IPS-15b (cell line): ENCODE measurements at regions not wholly inside any gene's neighbourhood (a gene's known extent, or its start where the extent isn't known, plus 50 kb on each side); places are given as distances from the start of the nearest gene placed in this dataset.

ENCODE experiments used
- H3K27me3 ChIP-seq: one replicate; pipeline ENCODE4 v1.6.1; 2013; ENCODE audit warnings: low read length; ENCODE audit not compliant: control insufficient read depth, insufficient read depth
- H3K36me3 ChIP-seq: one replicate; pipeline ENCODE4 v1.6.1; 2013; ENCODE audit warnings: low read length; ENCODE audit not compliant: control insufficient read depth, insufficient read depth
- H3K4me1 ChIP-seq: one replicate; pipeline ENCODE4 v1.6.1; 2013; ENCODE audit warnings: mild to moderate bottlenecking, low read length; ENCODE audit not compliant: control insufficient read depth, insufficient read depth
- H3K4me3 ChIP-seq: one replicate; pipeline ENCODE4 v1.5.1; 2013; ENCODE audit warnings: low read depth, low read length
- H3K9ac ChIP-seq: one replicate; pipeline ENCODE4 v1.6.1; 2013; ENCODE audit warnings: low read depth, mild to moderate bottlenecking, low read length
- H3K9me3 ChIP-seq: one replicate; pipeline ENCODE4 v1.6.1; 2013; ENCODE audit warnings: mild to moderate bottlenecking, low read length; ENCODE audit not compliant: control insufficient read depth, insufficient read depth

GRCh38 chr1:115173151-115173550, 83.8 kb upstream of the TSPAN2 start:
- H3K36me3 ChIP-seq: no peaks in the 10 kb centered on the region
- H3K4me1 ChIP-seq: no peaks in the 10 kb centered on the region
- H3K9me3 ChIP-seq: no peaks in the 10 kb centered on the region
- no peak overlapping the region for H3K9ac ChIP-seq
- H3K27me3 ChIP-seq: no peaks in the 10 kb centered on the region
- H3K4me3 ChIP-seq: no peak overlapping the region

DNA sequence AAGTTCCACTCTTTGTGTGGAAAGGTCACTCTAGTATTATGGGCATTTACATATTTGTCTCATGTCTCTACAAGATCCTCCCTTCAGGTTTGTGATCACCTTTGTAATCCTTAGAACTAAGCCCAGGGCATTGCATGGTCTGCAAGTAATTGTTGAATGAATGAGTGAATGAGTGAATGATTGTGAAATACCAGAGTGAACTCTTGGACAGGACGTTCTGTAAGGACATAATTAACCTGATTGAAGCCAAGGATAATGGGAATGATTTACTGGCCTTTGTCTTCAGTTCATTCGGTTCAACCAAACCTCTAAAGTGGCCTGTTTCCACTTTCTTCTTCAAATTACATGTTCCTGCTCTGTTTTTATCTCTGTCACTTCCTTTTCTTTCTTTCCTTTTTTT, 83.0 kb upstream of the TSPAN2 start:
- Histone ChIP-seq H3K9ac (no peak overlapping the region), H3K4me1 (no peaks in the 10 kb centered on the region), H3K36me3 (no peaks in the 10 kb centered on the region), H3K4me3 (no peak overlapping the region), H3K27me3 (no peaks in the 10 kb centered on the region), H3K9me3 (no peaks in the 10 kb centered on the region)

DNA sequence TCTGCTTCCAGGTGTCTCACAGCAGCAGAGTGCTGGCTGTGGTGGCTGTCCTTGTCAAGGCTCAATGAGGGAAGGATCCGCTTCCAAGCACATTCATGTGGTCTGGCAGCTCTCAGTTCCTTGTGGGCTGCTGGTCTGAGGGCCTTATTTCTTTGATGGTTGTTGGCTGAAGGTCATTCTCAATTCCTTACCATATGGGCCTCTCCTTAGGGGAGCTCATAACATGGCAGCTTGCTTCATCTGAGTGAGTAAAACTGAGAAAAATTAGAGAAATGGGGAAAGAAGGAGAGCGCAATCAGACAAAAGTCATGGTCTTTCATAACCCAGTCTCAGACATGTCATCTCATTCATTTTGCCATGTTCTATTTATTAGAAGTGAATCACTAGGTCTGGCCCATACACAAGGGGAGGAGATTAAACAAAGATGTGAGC, 81.7 kb upstream of the TSPAN2 start:
- H3K4me3 ChIP-seq: no peak overlapping the region
- H3K9ac ChIP-seq: no peak overlapping the region
- H3K36me3 ChIP-seq: no peaks in the 10 kb centered on the region
- H3K9me3 ChIP-seq: no peaks in the 10 kb centered on the region
- no peaks in the 10 kb centered on the region for H3K27me3 ChIP-seq
- no peaks in the 10 kb centered on the region for H3K4me1 ChIP-seq

GRCh38 chr1:115170377-115170776, 81.1 kb upstream of the TSPAN2 start:
- H3K27me3 ChIP-seq: no peaks in the 10 kb centered on the region
- no peak overlapping the region for H3K4me3 ChIP-seq
- no peaks in the 10 kb centered on the region for H3K36me3 ChIP-seq
- no peak overlapping the region for H3K9ac ChIP-seq
- no peaks in the 10 kb centered on the region for H3K4me1 ChIP-seq
- no peaks in the 10 kb centered on the region for H3K9me3 ChIP-seq

DNA sequence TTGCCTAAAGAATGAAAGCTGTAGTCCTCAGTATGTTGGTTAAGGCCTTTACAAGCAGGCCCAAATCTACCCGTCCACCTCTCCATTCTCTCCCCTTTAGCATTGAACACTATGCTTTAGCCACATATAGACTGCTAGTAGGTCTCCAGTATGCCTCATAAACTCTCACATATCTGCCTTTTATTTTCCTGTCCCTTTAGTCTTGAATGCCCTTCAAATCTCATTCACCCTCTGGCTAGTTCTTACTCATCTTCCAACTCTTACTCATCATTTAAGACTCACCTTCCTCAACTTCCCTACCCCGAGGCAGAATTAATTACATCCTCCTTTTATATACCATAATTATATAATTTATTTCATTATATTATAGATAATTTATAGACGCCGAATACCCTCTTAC, 78.7 kb upstream of the TSPAN2 start:
- H3K27me3 ChIP-seq: no peaks in the 10 kb centered on the region
- H3K36me3 ChIP-seq: no peaks in the 10 kb centered on the region
- no peak overlapping the region for H3K9ac ChIP-seq
- H3K4me3 ChIP-seq: no peak overlapping the region
- no peaks in the 10 kb centered on the region for H3K9me3 ChIP-seq
- no peaks in the 10 kb centered on the region for H3K4me1 ChIP-seq

DNA sequence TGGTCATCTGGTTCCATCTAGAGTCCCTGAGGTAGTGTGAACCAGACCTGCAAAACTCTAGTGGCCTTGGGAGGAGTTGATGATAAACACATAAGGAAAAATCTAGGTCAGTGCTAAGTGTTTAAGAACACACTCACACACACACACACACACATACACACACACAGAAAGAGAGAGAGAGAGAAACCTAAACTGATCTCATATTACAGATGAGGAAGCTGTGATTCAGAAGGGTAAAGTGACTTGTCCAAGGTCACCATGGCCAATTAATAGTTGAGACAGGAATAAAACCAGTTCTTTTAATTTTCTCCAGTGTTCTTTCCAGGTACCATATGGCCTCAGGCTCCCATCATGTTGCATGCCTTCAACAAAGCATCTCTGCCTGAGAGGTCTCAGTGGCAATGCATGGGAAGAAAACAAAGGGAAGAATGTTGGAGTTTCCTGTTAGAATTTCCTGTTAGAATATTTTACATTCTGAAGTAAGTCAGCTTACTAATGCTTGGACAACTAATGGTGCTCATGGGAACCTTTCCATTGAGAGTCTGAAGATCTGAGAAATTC, 77.3 kb upstream of the TSPAN2 start:
- H3K9ac ChIP-seq: no peak overlapping the region
- no peak overlapping the region for H3K4me3 ChIP-seq
- no peaks in the 10 kb centered on the region for H3K36me3 ChIP-seq
- no peaks in the 10 kb centered on the region for H3K9me3 ChIP-seq
- H3K27me3 ChIP-seq: no peaks in the 10 kb centered on the region
- H3K4me1 ChIP-seq: no peaks in the 10 kb centered on the region

GRCh38 chr1:115165776-115166175, 76.5 kb upstream of the TSPAN2 start:
- no peaks in the 10 kb centered on the region for H3K36me3 ChIP-seq
- H3K27me3 ChIP-seq: no peaks in the 10 kb centered on the region
- no peak overlapping the region for H3K9ac ChIP-seq
- no peak overlapping the region for H3K4me3 ChIP-seq
- no peaks in the 10 kb centered on the region for H3K9me3 ChIP-seq
- no peaks in the 10 kb centered on the region for H3K4me1 ChIP-seq

- H3K27me3 ChIP-seq: no peaks in the 10 kb centered on the region
- no peaks in the 10 kb centered on the region for H3K36me3 ChIP-seq
- H3K4me3 ChIP-seq: no peak overlapping the region
- no peaks in the 10 kb centered on the region for H3K4me1 ChIP-seq
- H3K9ac ChIP-seq: no peak overlapping the region
- no peaks in the 10 kb centered on the region for H3K9me3 ChIP-seq
Observed at GRCh38 chr1:115164940-115165705, 75.8 kb upstream of the TSPAN2 start.

GRCh38 chr1:115164484-115164883, 75.2 kb upstream of the TSPAN2 start:
- Histone ChIP-seq H3K27me3 (no peaks in the 10 kb centered on the region), H3K9ac (no peak overlapping the region), H3K4me1 (no peaks in the 10 kb centered on the region), H3K36me3 (no peaks in the 10 kb centered on the region), H3K9me3 (no peaks in the 10 kb centered on the region), H3K4me3 (no peak overlapping the region)

GRCh38 chr1:115160728-115161127, 71.4 kb upstream of the TSPAN2 start:
- H3K27me3 ChIP-seq: no peaks in the 10 kb centered on the region
- no peak overlapping the region for H3K4me3 ChIP-seq
- no peaks in the 10 kb centered on the region for H3K9me3 ChIP-seq
- H3K4me1 ChIP-seq: no peaks in the 10 kb centered on the region
- no peak overlapping the region for H3K9ac ChIP-seq
- no peaks in the 10 kb centered on the region for H3K36me3 ChIP-seq

DNA sequence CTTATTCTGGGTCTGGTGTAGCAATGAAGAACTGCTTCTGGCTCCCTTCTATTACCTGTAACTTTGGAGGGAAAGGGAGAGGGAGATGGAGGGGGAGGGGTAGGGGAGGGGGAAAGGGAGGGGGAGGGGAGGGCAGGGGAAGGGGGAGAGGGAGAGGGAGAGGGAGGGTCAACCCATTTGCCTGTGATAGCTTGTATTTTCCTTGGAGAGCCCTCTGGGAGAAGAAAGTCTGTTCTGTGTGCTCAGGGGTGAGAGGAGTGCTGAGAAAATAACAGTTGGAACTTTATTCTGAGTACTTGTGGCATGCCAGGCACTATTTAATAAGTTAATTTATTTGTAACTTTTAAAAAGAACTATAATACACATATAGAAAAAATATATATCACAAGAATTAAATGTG, 70.7 kb upstream of the TSPAN2 start:
- Histone ChIP-seq H3K4me1 (no peaks in the 10 kb centered on the region), H3K9me3 (no peaks in the 10 kb centered on the region), H3K4me3 (no peak overlapping the region), H3K27me3 (no peaks in the 10 kb centered on the region), H3K36me3 (no peaks in the 10 kb centered on the region), H3K9ac (no peak overlapping the region)

GRCh38 chr1:115158181-115158580, 68.9 kb upstream of the TSPAN2 start:
- Histone ChIP-seq H3K36me3 (no peaks in the 10 kb centered on the region), H3K4me3 (no peak overlapping the region), H3K9me3 (no peaks in the 10 kb centered on the region), H3K27me3 (no peaks in the 10 kb centered on the region), H3K4me1 (no peaks in the 10 kb centered on the region), H3K9ac (no peak overlapping the region)
